ENCODE measurements at regions not wholly inside any gene's neighbourhood (a gene's known extent, or its start where the extent isn't known, plus 50 kb on each side); places are given as distances from the start of the nearest gene placed in this dataset.
"Not testable (repeated sequence)": the region's sequence is repeated elsewhere in the genome, so short reads cannot be mapped to it uniquely, and the experiment has no call there.

- Histone ChIP-seq H3K4me3 (ENCODE audit: insufficient read depth, low read depth, low read length) (no peak overlapping the region), H3K36me3 (replicated peaks; ENCODE audit: control insufficient read depth, insufficient read depth, low read length) (no peaks in the 10 kb centered on the region), H3K27me3 (ENCODE audit: control insufficient read depth, insufficient read depth, low read length) (no peaks in the 10 kb centered on the region)
- DNase-seq: no peak
Measured at GRCh38 chr4:60384516-60384915, 815.6 kb upstream of the ADGRL3 start.

- Histone ChIP-seq H3K4me3 (ENCODE audit: insufficient read depth, low read depth, low read length) (no peak overlapping the region), H3K36me3 (replicated peaks; ENCODE audit: control insufficient read depth, insufficient read depth, low read length) (no peaks in the 10 kb centered on the region), H3K27me3 (ENCODE audit: control insufficient read depth, insufficient read depth, low read length) (no peaks in the 10 kb centered on the region)
- DNase-seq: no peak
Measured at GRCh38 chr4:60389633-60390032, 810.5 kb upstream of the ADGRL3 start.

DNA sequence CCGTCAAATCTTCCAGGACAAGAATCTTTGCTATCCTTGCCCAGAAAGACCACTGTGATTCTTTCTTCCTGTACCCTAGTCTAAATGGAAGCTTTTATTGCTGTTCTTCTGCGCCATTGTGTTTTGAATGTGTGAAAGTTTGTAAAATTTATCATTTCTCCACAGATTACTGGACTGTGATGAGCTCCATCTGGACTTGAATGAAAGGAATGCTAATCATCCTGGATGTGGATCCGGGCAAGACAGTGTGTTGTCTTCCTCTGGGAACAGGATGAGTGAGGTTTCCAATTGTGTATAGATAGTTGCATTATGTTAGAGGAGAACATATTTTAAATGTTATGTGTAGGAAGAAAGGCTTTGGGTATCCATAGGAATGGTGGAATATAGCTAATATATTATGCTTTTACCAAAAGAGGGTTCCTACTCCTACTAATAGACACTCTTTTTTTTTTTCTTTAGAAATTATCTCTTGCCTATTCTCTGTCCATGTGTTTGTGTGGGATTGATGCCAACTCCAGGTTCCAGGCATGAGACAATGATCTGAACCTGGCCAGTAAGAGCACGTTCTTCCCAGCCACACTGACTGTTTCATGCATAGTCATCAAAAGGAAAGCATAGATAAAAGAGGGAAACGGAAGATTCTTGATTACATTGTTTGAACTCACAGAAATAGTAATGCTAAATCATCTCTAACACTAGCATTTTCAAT lies 803.6 kb upstream of the ADGRL3 start:
- Histone ChIP-seq H3K27me3 (ENCODE audit: control insufficient read depth, insufficient read depth, low read length) (no peaks in the 10 kb centered on the region), H3K36me3 (replicated peaks; ENCODE audit: control insufficient read depth, insufficient read depth, low read length) (no peaks in the 10 kb centered on the region), H3K4me3 (ENCODE audit: insufficient read depth, low read depth, low read length) (no peak overlapping the region)
- no peak for DNase-seq

DNA sequence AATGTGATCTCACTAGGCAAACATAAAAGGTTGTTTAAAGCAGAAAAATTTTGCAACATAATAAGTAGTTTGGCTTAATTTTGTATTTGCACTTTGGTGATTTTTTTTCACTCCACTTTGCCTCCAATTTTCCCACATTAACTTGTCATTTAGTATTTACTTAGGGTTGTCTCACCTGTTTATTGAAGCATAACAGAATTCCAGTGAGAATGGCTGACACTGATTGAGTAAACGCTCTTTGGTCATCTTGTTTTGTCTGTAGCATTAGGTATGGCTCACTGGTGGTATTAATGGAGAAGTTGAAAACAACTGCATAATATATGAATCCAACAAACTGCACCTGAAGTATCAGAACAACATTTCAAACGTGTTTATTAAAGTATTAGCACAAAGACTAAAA lies 799.5 kb upstream of the ADGRL3 start:
- no peaks in the 10 kb centered on the region for H3K27me3 ChIP-seq (ENCODE audit: control insufficient read depth, insufficient read depth, low read length)
- no peaks in the 10 kb centered on the region for H3K36me3 ChIP-seq (replicated peaks; ENCODE audit: control insufficient read depth, insufficient read depth, low read length)
- H3K4me3 ChIP-seq (ENCODE audit: insufficient read depth, low read depth, low read length): no peak overlapping the region
- DNase-seq: no peak

DNA sequence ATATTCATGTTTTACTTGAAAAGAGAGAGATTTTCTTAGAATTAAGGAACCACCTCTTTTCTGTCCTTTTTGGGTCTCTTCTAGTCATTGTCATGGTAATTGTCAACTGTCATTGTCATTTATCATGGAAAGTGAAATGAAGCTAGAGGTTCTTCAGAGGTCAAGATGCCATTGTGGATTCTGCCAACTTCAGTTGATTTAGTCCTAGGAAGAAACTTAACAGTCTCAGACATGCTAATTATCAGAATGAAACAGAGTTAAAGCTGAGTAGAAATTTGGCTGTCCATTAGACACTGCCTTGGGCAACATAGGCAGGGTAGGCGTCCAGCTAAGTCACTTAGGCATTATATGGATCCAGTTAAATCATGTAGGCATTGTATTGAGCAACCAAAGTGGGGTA lies 796.1 kb upstream of the ADGRL3 start:
- no peak overlapping the region for H3K4me3 ChIP-seq (ENCODE audit: insufficient read depth, low read depth, low read length)
- H3K36me3 ChIP-seq (replicated peaks; ENCODE audit: control insufficient read depth, insufficient read depth, low read length): no peaks in the 10 kb centered on the region
- peak; percentile 5 for DNase-seq
- no peaks in the 10 kb centered on the region for H3K27me3 ChIP-seq (ENCODE audit: control insufficient read depth, insufficient read depth, low read length)

DNA sequence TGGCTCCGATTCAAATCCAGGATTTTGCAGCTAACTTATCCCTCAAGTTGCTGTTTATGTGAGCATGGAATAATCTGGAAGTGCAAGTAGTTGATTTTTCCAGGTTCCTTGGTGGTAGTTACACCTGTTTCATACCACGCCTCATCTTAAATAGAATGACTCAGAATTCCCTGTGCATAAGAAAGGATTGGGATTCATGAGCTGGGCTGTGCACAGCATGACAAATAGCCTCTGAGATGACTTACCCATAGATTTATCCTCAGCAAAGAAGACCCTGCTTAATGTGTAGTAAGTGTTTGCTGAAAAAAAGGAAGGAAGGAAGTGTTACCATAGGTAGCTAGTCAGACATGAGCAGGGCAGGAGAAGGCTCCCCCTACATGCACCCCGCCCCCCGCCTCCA lies 777.7 kb upstream of the ADGRL3 start:
- no peak for DNase-seq

DNA sequence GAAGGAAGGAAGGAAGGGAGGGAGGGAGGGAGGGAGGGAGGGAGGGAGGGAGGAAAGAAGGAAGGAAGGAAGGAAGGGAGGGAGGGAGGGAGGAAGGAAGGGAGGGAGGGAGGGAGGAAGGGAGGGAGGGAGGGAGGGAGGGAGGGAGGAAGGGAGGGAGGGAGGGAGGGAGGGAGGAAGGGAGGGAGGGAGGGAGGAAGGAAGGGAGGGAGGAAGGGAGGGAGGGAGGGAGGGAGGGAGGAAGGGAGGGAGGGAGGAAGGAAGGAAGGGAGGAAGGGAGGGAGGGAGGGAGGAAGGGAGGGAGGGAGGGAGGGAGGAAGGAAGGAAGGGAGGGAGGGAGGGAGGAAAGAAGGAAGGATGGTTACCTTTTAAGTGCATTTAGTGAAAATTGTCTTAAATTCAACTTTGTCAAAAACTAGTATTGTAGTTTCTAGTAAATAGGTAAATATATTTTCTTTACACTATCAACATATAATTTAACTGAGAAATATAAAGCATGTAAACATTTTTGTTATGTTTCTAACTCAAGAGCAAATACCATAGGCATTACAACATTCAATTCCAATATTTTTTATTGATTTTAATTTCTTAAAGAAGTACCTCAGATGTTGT lies 776.4 kb upstream of the ADGRL3 start:
- H3K36me3 ChIP-seq (replicated peaks; ENCODE audit: control insufficient read depth, insufficient read depth, low read length); H3K4me3 ChIP-seq (ENCODE audit: insufficient read depth, low read depth, low read length); DNase-seq; H3K27me3 ChIP-seq (ENCODE audit: control insufficient read depth, insufficient read depth, low read length): not testable (repeated sequence)

More for the DNA sequence above, 777.7 kb upstream of the ADGRL3 start:
- Histone ChIP-seq H3K4me3 (ENCODE audit: insufficient read depth, low read depth, low read length) (no peak overlapping the region), H3K36me3 (replicated peaks; ENCODE audit: control insufficient read depth, insufficient read depth, low read length) (no peaks in the 10 kb centered on the region), H3K27me3 (ENCODE audit: control insufficient read depth, insufficient read depth, low read length) (no peaks in the 10 kb centered on the region)

- DNase-seq: no peak
- Histone ChIP-seq H3K4me3 (ENCODE audit: insufficient read depth, low read depth, low read length) (no peak overlapping the region), H3K36me3 (replicated peaks; ENCODE audit: control insufficient read depth, insufficient read depth, low read length) (no peaks in the 10 kb centered on the region), H3K27me3 (ENCODE audit: control insufficient read depth, insufficient read depth, low read length) (no peaks in the 10 kb centered on the region)
Measured at GRCh38 chr4:60432911-60433310, 767.2 kb upstream of the ADGRL3 start.

DNA sequence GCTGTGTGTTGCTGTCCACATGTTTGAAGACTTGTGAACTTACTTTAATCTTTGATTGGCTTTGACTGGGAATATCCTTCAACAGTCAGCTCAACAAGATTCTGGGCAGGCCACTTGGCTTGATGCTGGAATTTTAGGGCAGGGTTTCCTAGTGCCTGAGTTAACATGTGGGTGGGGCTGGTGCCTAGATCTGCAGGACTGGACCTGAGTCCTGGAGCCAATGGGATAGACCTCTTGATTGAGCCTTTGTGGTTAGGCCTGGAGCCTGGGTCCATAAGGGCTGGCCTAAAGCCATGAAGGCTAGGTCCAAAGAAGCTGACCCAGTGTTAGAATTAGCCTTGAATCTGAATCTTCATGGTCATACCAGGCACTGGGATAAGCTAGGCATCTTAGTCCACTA lies 757.1 kb upstream of the ADGRL3 start:
- Histone ChIP-seq H3K27me3 (ENCODE audit: control insufficient read depth, insufficient read depth, low read length) (no peaks in the 10 kb centered on the region), H3K4me3 (ENCODE audit: insufficient read depth, low read depth, low read length) (no peak overlapping the region), H3K36me3 (replicated peaks; ENCODE audit: control insufficient read depth, insufficient read depth, low read length) (no peaks in the 10 kb centered on the region)
- no peak for DNase-seq

DNA sequence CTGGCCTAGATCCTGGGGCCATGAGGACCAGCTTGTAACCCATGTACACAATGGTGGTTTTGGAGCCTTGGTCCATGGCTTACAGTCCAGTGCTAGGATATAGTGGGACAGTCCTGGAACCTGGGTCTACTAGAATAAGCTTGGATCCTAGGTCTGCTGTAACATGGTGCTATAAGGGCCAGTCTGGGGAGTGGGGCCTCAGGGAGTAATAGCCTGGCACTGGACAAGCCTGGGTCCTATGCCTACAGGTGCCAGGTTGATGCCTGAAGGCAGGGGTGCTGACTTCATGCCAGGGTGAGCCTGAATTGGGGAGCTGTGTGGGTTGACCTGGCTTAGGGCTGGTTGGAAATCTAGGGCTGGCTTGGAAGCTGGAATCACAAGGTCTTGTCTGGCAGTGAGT lies 756.3 kb upstream of the ADGRL3 start:
- Histone ChIP-seq H3K27me3 (ENCODE audit: control insufficient read depth, insufficient read depth, low read length) (no peaks in the 10 kb centered on the region), H3K36me3 (replicated peaks; ENCODE audit: control insufficient read depth, insufficient read depth, low read length) (no peaks in the 10 kb centered on the region), H3K4me3 (ENCODE audit: insufficient read depth, low read depth, low read length) (no peak overlapping the region)
- no peak for DNase-seq

GRCh38 chr4:60450054-60450453 lies 750.1 kb upstream of the ADGRL3 start:
- H3K4me3 ChIP-seq (ENCODE audit: insufficient read depth, low read depth, low read length): no peak overlapping the region
- no peaks in the 10 kb centered on the region for H3K27me3 ChIP-seq (ENCODE audit: control insufficient read depth, insufficient read depth, low read length)
- no peaks in the 10 kb centered on the region for H3K36me3 ChIP-seq (replicated peaks; ENCODE audit: control insufficient read depth, insufficient read depth, low read length)
- DNase-seq: no peak

DNA sequence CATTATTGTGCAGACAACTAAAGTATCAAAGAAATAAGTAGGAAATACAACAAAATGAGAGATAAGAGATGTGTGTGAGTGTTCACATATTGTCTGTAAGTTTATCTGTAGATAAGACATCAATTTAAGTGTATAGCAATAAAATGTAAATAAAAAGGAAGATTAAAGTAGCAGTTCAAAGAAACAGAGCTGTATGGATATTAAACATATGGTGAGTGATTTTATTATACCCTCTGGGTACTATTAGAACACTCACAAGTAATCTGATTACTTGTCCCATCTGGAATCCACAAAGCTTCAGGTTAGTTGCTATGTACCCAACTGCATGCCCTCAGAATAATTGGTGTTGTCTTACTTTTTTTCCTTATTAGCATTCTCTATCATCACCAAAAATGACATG lies 747.9 kb upstream of the ADGRL3 start:
- no peak for DNase-seq
- Histone ChIP-seq H3K36me3 (replicated peaks; ENCODE audit: control insufficient read depth, insufficient read depth, low read length) (no peaks in the 10 kb centered on the region), H3K4me3 (ENCODE audit: insufficient read depth, low read depth, low read length) (no peak overlapping the region), H3K27me3 (ENCODE audit: control insufficient read depth, insufficient read depth, low read length) (no peaks in the 10 kb centered on the region)

DNA sequence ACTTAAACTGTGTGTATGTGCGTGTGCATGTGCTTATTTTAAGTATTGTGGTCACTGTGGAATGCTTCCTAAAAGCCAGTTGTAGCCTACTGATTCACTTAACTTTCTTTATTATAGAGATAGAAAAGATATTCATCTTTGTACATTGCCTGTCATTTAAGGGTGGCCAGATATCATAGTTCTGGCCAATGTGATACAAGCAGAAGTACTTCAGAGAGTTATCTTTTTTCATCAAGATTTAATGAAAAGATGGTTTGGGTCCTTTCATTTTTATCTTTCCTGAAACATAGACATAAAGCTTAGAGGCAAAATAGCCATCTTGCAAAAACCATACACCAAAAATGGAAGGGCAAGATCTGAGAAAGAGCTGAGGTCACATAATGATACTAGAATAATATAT lies 744.7 kb upstream of the ADGRL3 start:
- DNase-seq: no peak
- Histone ChIP-seq H3K36me3 (replicated peaks; ENCODE audit: control insufficient read depth, insufficient read depth, low read length) (no peaks in the 10 kb centered on the region), H3K4me3 (ENCODE audit: insufficient read depth, low read depth, low read length) (no peak overlapping the region), H3K27me3 (ENCODE audit: control insufficient read depth, insufficient read depth, low read length) (no peaks in the 10 kb centered on the region)

- no peaks in the 10 kb centered on the region for H3K27me3 ChIP-seq (ENCODE audit: control insufficient read depth, insufficient read depth, low read length)
- DNase-seq: no peak
- H3K4me3 ChIP-seq (ENCODE audit: insufficient read depth, low read depth, low read length): no peak overlapping the region
- H3K36me3 ChIP-seq (replicated peaks; ENCODE audit: control insufficient read depth, insufficient read depth, low read length): no peaks in the 10 kb centered on the region
Measured at GRCh38 chr4:60461551-60461950, 738.6 kb upstream of the ADGRL3 start.

- Histone ChIP-seq H3K27me3 (ENCODE audit: control insufficient read depth, insufficient read depth, low read length) (no peaks in the 10 kb centered on the region), H3K36me3 (replicated peaks; ENCODE audit: control insufficient read depth, insufficient read depth, low read length) (no peaks in the 10 kb centered on the region), H3K4me3 (ENCODE audit: insufficient read depth, low read depth, low read length) (no peak overlapping the region)
- DNase-seq: peak; percentile 1
Measured at GRCh38 chr4:60463857-60464502, 736.1 kb upstream of the ADGRL3 start.

Measured in H7 (cell line).